ENCODE measurements at regions not wholly inside any gene's neighbourhood (a gene's known extent, or its start where the extent isn't known, plus 50 kb on each side); places are given as distances from the start of the nearest gene placed in this dataset.

DNA sequence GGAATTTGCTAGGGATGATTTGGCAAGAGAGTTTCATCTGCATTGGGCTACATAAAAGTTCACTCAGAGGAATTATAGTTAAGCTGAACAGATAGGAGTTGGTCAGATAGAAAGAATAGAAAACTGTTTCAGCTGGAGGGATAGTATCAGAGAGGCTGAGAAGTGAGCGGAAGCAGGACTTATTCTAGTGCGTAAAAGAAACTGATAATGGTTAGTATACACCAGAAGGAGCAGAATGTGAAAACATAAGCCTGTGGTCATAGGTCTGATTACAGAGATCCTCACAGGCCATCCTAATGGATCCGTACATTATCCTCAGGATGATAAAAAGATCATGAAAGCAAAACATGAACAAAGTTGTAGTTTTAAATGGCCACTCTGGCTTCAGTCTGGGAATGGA is 585.2 kb downstream of the BRINP1 start:
- TF ChIP-seq, protein P1, sequence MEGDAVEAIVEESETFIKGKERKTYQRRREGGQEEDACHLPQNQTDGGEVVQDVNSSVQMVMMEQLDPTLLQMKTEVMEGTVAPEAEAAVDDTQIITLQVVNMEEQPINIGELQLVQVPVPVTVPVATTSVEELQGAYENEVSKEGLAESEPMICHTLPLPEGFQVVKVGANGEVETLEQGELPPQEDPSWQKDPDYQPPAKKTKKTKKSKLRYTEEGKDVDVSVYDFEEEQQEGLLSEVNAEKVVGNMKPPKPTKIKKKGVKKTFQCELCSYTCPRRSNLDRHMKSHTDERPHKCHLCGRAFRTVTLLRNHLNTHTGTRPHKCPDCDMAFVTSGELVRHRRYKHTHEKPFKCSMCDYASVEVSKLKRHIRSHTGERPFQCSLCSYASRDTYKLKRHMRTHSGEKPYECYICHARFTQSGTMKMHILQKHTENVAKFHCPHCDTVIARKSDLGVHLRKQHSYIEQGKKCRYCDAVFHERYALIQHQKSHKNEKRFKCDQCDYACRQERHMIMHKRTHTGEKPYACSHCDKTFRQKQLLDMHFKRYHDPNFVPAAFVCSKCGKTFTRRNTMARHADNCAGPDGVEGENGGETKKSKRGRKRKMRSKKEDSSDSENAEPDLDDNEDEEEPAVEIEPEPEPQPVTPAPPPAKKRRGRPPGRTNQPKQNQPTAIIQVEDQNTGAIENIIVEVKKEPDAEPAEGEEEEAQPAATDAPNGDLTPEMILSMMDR (IDR thresholded peaks at IDR 0.05): no peak
- TF ChIP-seq POLR2A (IDR thresholded peaks at IDR 0.05): no peak
